Testis (tissue), 2 donors: ENCODE measurements at regions not wholly inside any gene's neighbourhood (a gene's known extent, or its start where the extent isn't known, plus 50 kb on each side); places are given as distances from the start of the nearest gene placed in this dataset.

Experiments used
- POLR2A ChIP-seq: fragments of 450-650 bp; IDR thresholded peaks from one replicate; pipeline ENCODE4 v1.6.1; 2017; ENCODE audit warnings: antibody characterized with exemption, mild to moderate bottlenecking, moderate library complexity
- TF ChIP-seq, protein P1 (sequence below), 3 experiments: fragments of 450-650 bp in 2 of 3; fragments of 200-600 bp in 1 of 3; sonication (generic) in 1 of 3; IDR thresholded peaks; one replicate each; pipeline ENCODE4 v1.5.1; 2016 to 2019; ENCODE audit warnings: antibody characterized with exemption in 3 of 3, mild to moderate bottlenecking in 2 of 3, moderate library complexity in 1 of 3

DNA sequence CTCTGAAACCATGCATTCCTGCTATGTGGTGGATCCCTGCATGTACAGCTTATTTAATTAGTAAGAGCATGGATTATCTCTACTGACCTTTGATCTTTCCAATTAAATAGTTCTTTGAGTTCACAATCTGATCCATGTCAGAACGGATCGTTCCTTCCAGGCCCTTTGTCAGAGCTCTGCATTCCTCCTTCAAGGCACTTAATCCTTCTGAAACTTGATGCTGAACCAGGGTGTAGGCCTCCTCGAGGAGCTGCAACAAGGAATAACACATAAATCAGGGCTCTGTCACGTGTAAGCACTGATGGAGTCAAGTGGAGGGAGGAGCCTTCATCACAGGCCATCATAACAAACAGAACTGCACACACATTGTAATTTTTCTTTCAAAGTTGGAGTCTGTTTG, 68.4 kb upstream of the EDEM3 start:
- TF ChIP-seq, protein P1, sequence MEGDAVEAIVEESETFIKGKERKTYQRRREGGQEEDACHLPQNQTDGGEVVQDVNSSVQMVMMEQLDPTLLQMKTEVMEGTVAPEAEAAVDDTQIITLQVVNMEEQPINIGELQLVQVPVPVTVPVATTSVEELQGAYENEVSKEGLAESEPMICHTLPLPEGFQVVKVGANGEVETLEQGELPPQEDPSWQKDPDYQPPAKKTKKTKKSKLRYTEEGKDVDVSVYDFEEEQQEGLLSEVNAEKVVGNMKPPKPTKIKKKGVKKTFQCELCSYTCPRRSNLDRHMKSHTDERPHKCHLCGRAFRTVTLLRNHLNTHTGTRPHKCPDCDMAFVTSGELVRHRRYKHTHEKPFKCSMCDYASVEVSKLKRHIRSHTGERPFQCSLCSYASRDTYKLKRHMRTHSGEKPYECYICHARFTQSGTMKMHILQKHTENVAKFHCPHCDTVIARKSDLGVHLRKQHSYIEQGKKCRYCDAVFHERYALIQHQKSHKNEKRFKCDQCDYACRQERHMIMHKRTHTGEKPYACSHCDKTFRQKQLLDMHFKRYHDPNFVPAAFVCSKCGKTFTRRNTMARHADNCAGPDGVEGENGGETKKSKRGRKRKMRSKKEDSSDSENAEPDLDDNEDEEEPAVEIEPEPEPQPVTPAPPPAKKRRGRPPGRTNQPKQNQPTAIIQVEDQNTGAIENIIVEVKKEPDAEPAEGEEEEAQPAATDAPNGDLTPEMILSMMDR (IDR thresholded peaks at IDR 0.05) = no peak
- TF ChIP-seq POLR2A = no peak
